RWPE1 (cell line): ENCODE measurements at regions not wholly inside any gene's neighbourhood (a gene's known extent, or its start where the extent isn't known, plus 50 kb on each side); places are given as distances from the start of the nearest gene placed in this dataset.
A peak's percentile ranks its signal among the peaks of the same experiment; 100 is the strongest.
"Not testable (repeated sequence)": the region's sequence is repeated elsewhere in the genome, so short reads cannot be mapped to it uniquely, and the experiment has no call there.

Experiments used
- CTCF ChIA-PET: fragments of 350-600 bp; sonication (Branson Sonifier 250); formaldehyde crosslinking; extraction: SDS; loops from one replicate; lab custom pipeline; 2021; lab: Yijun Ruan, JAX
- POLR2A ChIA-PET: fragments of 400-600 bp; formaldehyde crosslinking; extraction: SDS; loops from one replicate; lab custom pipeline; 2020; ENCODE audit warnings: antibody characterized with exemption; ENCODE audit not compliant: low non-redundant PET; lab: Yijun Ruan, JAX
- DNase-seq: peaks from one replicate; pipeline ENCODE4 v3.0.0; 2012; ENCODE audit warnings: low spot score
- H3K27ac ChIP-seq: fragments of 450-650 bp; 2 replicates; pipeline ENCODE4 v1.5.1; 2017
- TF ChIP-seq, protein P1 (sequence below): fragments of 450-650 bp; conservative IDR thresholded peaks from 2 replicates; pipeline ENCODE4 v1.5.1; 2017; ENCODE audit warnings: low read depth, mild to moderate bottlenecking

DNA sequence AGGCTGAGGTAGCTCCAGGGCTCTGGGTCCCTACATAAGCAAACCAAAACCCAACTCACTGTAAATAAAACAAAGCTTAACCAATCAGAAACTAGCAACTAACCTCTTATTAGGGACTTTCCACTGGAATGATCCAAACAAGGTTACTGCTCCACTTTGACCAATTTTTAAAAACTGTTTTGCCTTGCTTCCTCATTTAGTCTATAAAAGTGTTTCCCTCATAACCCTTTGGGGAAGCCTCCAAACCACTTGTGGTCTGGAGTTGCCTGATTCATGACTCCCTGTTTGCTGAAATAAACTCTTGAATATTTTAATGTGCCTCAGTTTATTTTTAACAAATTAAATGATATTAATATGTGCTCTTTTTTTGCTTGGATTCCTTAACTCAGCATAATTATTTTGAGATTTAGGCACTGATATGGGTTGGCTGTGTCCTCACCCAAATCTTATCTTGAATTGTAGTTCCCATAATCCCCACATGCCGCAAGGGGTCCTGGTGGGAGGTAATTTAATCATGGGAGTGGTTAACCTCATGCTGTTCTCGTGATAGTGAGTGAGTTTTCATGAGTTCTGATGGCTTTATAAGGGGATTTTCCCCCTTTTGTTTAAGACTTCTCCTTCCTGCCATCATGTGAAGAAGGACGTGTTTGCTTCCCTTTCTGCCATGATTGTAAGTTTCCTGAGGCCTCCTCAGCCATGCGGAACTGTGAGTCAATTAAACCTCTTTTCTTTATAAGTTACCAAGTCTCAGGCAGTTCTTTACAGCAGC is 90.6 kb downstream of the CD200R1L start:
- H3K27ac ChIP-seq, result no peak overlapping the region
- POLR2A ChIA-PET, result no interaction called here
- CTCF ChIA-PET, result no interaction called here
- DNase-seq, result no peak
- TF ChIP-seq, protein P1, sequence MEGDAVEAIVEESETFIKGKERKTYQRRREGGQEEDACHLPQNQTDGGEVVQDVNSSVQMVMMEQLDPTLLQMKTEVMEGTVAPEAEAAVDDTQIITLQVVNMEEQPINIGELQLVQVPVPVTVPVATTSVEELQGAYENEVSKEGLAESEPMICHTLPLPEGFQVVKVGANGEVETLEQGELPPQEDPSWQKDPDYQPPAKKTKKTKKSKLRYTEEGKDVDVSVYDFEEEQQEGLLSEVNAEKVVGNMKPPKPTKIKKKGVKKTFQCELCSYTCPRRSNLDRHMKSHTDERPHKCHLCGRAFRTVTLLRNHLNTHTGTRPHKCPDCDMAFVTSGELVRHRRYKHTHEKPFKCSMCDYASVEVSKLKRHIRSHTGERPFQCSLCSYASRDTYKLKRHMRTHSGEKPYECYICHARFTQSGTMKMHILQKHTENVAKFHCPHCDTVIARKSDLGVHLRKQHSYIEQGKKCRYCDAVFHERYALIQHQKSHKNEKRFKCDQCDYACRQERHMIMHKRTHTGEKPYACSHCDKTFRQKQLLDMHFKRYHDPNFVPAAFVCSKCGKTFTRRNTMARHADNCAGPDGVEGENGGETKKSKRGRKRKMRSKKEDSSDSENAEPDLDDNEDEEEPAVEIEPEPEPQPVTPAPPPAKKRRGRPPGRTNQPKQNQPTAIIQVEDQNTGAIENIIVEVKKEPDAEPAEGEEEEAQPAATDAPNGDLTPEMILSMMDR, result no peak

- DNase-seq, POLR2A ChIA-PET, CTCF ChIA-PET: not testable (repeated sequence)
Measured at GRCh38 chr3:112755046-112755445, 91.6 kb downstream of the CD200R1L start.

GRCh38 chr3:112751564-112752512 is 94.8 kb downstream of the CD200R1L start:
- CTCF ChIA-PET, result no interaction called here
- POLR2A ChIA-PET, result no interaction called here
- DNase-seq, result no peak
- TF ChIP-seq, protein P1, result no peak
- H3K27ac ChIP-seq, result no peak overlapping the region

More at GRCh38 chr3:112755046-112755445, 91.6 kb downstream of the CD200R1L start:
- H3K27ac ChIP-seq, result not testable (repeated sequence)

DNA sequence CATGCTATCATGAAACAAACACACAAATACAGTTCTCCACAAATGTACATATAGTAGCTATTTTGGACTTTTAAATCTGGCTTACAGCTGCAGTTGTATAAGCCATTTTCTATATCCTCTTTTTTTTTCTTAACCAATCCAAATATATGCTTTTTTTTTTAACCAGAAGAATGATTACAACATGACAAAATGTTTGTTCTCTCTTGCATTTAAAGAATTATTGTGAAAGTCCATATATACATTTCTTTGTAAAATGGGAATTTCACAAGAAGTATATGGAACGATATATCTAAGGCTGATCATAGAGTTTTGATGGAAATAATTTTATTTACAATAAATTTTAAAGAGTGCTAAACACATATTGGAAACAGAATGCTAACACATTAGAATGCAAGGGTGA is 95.6 kb downstream of the CD200R1L start:
- TF ChIP-seq, protein P1, result no peak
- POLR2A ChIA-PET, result no interaction called here
- CTCF ChIA-PET, result no interaction called here
- H3K27ac ChIP-seq, result no peak overlapping the region
- DNase-seq, result no peak

DNA sequence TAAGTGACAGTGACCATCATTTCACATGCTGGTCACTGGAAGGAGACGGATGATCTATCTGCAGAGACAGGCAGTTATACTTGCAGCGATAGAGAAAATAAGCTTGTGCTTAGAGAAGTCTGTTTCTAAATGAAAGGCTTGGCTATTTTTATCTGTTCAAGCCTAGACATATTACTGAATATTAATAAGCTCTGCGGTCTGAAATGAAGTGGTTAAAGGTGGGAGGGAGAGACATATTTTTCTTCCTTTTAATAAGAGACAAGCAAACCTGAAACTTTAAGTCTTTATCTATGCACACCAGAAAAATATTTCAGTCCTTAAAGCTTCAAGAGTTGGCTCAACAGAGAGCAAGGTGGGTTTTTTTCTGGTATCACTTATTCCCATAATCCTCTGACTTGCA is 99.0 kb downstream of the CD200R1L start:
- no peak for DNase-seq
- TF ChIP-seq, protein P1, result no peak
- ChIA-PET POLR2A (no interaction called here), CTCF (interaction anchor here (0.7 kb wide), 1 partner anchor 1250 kb away, joined by 3 read pairs; no protein-coding TSS in a partner anchor)
- H3K27ac ChIP-seq, result no peak overlapping the region

- ChIA-PET POLR2A (interaction anchor here (0.7 kb wide), 1 partner anchor 54 kb away, joined by 3 read pairs; no protein-coding TSS in a partner anchor), CTCF (interaction anchor here (1.0 kb wide), 1 partner anchor 12 kb away, joined by 3 read pairs; no protein-coding TSS in a partner anchor)
- no peak overlapping the region for H3K27ac ChIP-seq
- DNase-seq, result peak; percentile 26
- TF ChIP-seq, protein P1, result no peak
Measured at GRCh38 chr3:112746675-112747280, 99.9 kb downstream of the CD200R1L start.
